K562 (cell line): ENCODE measurements at regions not wholly inside any gene's neighbourhood (a gene's known extent, or its start where the extent isn't known, plus 50 kb on each side); places are given as distances from the start of the nearest gene placed in this dataset.

Experiments
- ATAC-seq: fragments of 200-7000 bp; cut with Tn5 transposase; 3 replicates; pipeline ENCODE4 v1.9.1; 2020; ENCODE audit warnings: moderate library complexity
- BruUV-seq: library from RNA; stranded (reverse); fragments of 400-500 nt; replicated peaks from 2 replicates; lab custom pipeline; 2021; lab: Mats Ljungman, UMichigan
- CTCF ChIA-PET: fragments of 300-600 bp; formaldehyde crosslinking; extraction: SDS; loops from one replicate; lab custom pipeline; 2021; ENCODE audit warnings: low intra/inter-chr PET ratio; lab: Yijun Ruan, JAX
- POLR2A ChIA-PET: fragments of 300-600, 350-650 bp; sonication (Branson Sonifier 250); formaldehyde crosslinking; extraction: SDS; loops from one replicate; lab custom pipeline; 2021; ENCODE audit warnings: antibody characterized with exemption, inconsistent platforms; lab: Yijun Ruan, JAX
- DNase-seq, 4 experiments: peaks; one replicate each; pipeline versions ENCODE4 v3.0.0 to v3.0.0-alpha.2; 2011 to 2018; ENCODE audit warnings: low spot score in 3 of 4, mixed read lengths in 3 of 4; ENCODE audit errors: extremely low read depth in 1 of 4
- FAIRE-seq: peaks from 2 replicates; lab custom pipeline; 2011; peaks lifted over from hg19 to GRCh38; lab: Jason Lieb, UNC
- H2AFZ ChIP-seq: 2 replicates; pipeline ENCODE4 v1.6.0; 2011; ENCODE audit warnings: low read depth, low read length, control low read depth, inconsistent platforms
- H3K27ac ChIP-seq: fragments of 200-600 bp; 3 replicates; pipeline ENCODE4 v1.8.0; 2011; ENCODE audit warnings: low read depth, mild to moderate bottlenecking, control low read depth, inconsistent platforms, low read length, moderate library complexity, mixed read lengths; ENCODE audit errors: extremely low read depth
- H3K27me3 ChIP-seq, 2 experiments: fragments of 300-600 bp in 1 of 2; 2 replicates in 1 of 2; 3 replicates in 1 of 2; pipeline versions ENCODE4 v1.6.0 to v1.8.0; 2011; ENCODE audit warnings: inconsistent platforms in 2 of 2, low read length in 2 of 2, mild to moderate bottlenecking in 1 of 2, mixed read lengths in 1 of 2, moderate library complexity in 1 of 2; ENCODE audit not compliant: control insufficient read depth in 2 of 2, insufficient read depth in 2 of 2
- H3K36me3 ChIP-seq: fragments of 300-600 bp; 3 replicates; pipeline ENCODE4 v1.8.0; 2011; ENCODE audit warnings: mild to moderate bottlenecking, low read length, inconsistent platforms; ENCODE audit not compliant: control insufficient read depth, insufficient read depth
- H3K4me1 ChIP-seq, 2 experiments: fragments of 200-600 bp in 1 of 2; replicated peaks in 1 of 2; 2 replicates in 1 of 2; 3 replicates in 1 of 2; pipeline versions ENCODE4 v1.5.1 to v1.8.0; 2011; ENCODE audit warnings: inconsistent platforms in 2 of 2, low read length in 2 of 2, mild to moderate bottlenecking in 1 of 2, mixed read lengths in 1 of 2, moderate library complexity in 1 of 2; ENCODE audit not compliant: control insufficient read depth in 2 of 2, insufficient read depth in 2 of 2
- H3K4me2 ChIP-seq: 2 replicates; pipeline ENCODE4 v1.6.1; 2011; ENCODE audit warnings: low read length, control low read depth, inconsistent platforms, mixed read lengths; ENCODE audit not compliant: insufficient read depth
- H3K4me3 ChIP-seq: fragments of 200-600 bp; sonication (generic), shearing (Covaris generic); 2 replicates; pipeline ENCODE4 v1.5.1; 2016; ENCODE audit warnings: control low read depth, inconsistent platforms
- H3K79me2 ChIP-seq: fragments of 200-600 bp; 3 replicates; pipeline ENCODE4 v1.8.0; 2011; ENCODE audit warnings: low read length, inconsistent platforms; ENCODE audit not compliant: control insufficient read depth, insufficient read depth
- H3K9ac ChIP-seq, 2 experiments: 2 replicates each; pipeline versions ENCODE4 v1.6.0 to v1.6.1; 2011; ENCODE audit warnings: low read depth in 2 of 2, low read length in 2 of 2, control low read depth in 1 of 2, inconsistent platforms in 1 of 2, mild to moderate bottlenecking in 1 of 2, mixed read lengths in 1 of 2; ENCODE audit not compliant: insufficient read depth in 1 of 2
- H3K9me1 ChIP-seq: one replicate; pipeline ENCODE4 v1.6.0; 2011; ENCODE audit warnings: inconsistent platforms, mild to moderate bottlenecking, low read length, moderate library complexity; ENCODE audit not compliant: control insufficient read depth, insufficient read depth
- H3K9me3 ChIP-seq: replicated peaks from 2 replicates; pipeline ENCODE4 v1.5.1; 2011; ENCODE audit warnings: low read depth, low read length, inconsistent platforms; ENCODE audit not compliant: control insufficient read depth, insufficient read depth
- H4K20me1 ChIP-seq: replicated peaks from 2 replicates; pipeline ENCODE4 v1.6.1; 2011; ENCODE audit warnings: low read length, inconsistent platforms, mixed read lengths; ENCODE audit not compliant: control insufficient read depth, insufficient read depth
- ELF4 ChIP-seq: fragments of 450-650 bp; formaldehyde crosslinking; IDR thresholded peaks from 2 replicates; pipeline ENCODE4 v1.4.0; 2022; ENCODE audit warnings: missing genetic modification characterization
- HMGN3 ChIP-seq: IDR thresholded peaks from 2 replicates; pipeline ENCODE4 v1.6.1; 2011; ENCODE audit warnings: borderline replicate concordance, low read depth, mild to moderate bottlenecking, mixed read lengths, low read length; ENCODE audit not compliant: insufficient read length; ENCODE audit errors: extremely low read depth
- LARP7 ChIP-seq: fragments of 450-650 bp; IDR thresholded peaks from 2 replicates; pipeline ENCODE4 v1.6.1; 2016
- ZNF224 ChIP-seq: sonication (generic); formaldehyde crosslinking; IDR thresholded peaks from 2 replicates; pipeline ENCODE4 v1.8.0; 2022; ENCODE audit warnings: mild to moderate bottlenecking, missing genetic modification reagents
- WGBS: fragments of 100-300 bp; shearing (Covaris generic); methylation state at CpG from one replicate; pipeline ENCODE4 v1.1.6; 2016; ENCODE audit warnings: low coverage, mixed read lengths; ENCODE audit not compliant: insufficient coverage; ENCODE audit errors: missing lambda C conversion rate; 5-methylcytosine and 5-hydroxymethylcytosine counted together
- in situ Hi-C: fragments of 300-500 bp; cut with MboI; formaldehyde crosslinking; loops from 4 replicates; pipeline ENCODE4 v1.15.0; 2018; ENCODE audit warnings: inconsistent platforms, mixed read lengths
- intact Hi-C: fragments of 100-400 bp; cut with micrococcal nuclease; formaldehyde crosslinking; loops from 2 replicates; pipeline ENCODE4 v1.14.2; 2022
- TF ChIP-seq, protein P1 (sequence below): sonication (generic); formaldehyde crosslinking; IDR thresholded peaks from 2 replicates; pipeline ENCODE4 v1.8.1; 2023; ENCODE audit warnings: mild to moderate bottlenecking, missing genetic modification reagents

DNA sequence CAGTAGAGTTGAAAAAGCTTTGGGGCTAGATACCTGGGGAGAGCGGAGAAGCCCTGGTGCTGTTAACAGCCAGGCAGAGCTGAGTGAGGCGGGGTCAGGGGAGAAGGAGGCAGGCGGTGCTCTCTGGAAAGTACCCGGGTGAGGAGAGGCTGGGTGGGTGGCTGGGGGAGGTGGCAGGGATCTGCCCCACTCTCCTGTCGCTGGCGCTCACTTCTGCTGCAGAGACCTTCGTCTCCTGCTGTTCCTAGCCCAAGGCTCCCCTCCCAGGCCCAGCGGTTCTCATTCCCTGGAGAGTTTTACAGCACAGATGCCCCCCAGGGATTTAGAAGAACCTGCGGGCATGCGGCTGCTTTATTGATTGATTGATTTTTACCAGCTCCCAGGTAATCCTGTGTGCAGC, 302.8 kb downstream of the IRF8 start:
- Histone ChIP-seq H3K9me1 (no peaks in the 10 kb centered on the region), H4K20me1 (no peaks in the 10 kb centered on the region; the same call in 1 of the 2 replicates), H3K36me3 (no peaks in the 10 kb centered on the region), H3K9me3 (no peaks in the 10 kb centered on the region), H3K9ac (no peak overlapping the region)
- ATAC-seq (no peak), FAIRE-seq (no peak)
- intact Hi-C loops (no loop called here), in situ Hi-C loops (no loop called here)
- TF ChIP-seq ZNF224 (CRISPR knock-in tag) (no peak), LARP7 (no peak)
- TF ChIP-seq, all 486 proteins: peak for 0
- Histone ChIP-seq H3K79me2 (no peaks in the 10 kb centered on the region), H3K27me3 (peaks cover 49 to 52% of the 10 kb centered on the region in 2 experiments), H3K27ac (no peak overlapping the region), H3K4me1 (no peaks in the 10 kb centered on the region), H3K4me2 (no peak overlapping the region), H2AFZ (no peak overlapping the region), H3K4me3 (no peak overlapping the region)
- WGBS = 0% methylated on average over 6 of the region's 10 CpGs
- BruUV-seq = no TSS peak
- ChIA-PET CTCF (interaction anchor here (0.6 kb wide), 1 partner anchor 10 kb away, joined by 3 read pairs; no protein-coding TSS in a partner anchor), POLR2A (interaction anchor here (0.9 kb wide), 1 partner anchor 15 kb away, joined by 3 read pairs; no protein-coding TSS in a partner anchor)
- DNase-seq = no peak

DNA sequence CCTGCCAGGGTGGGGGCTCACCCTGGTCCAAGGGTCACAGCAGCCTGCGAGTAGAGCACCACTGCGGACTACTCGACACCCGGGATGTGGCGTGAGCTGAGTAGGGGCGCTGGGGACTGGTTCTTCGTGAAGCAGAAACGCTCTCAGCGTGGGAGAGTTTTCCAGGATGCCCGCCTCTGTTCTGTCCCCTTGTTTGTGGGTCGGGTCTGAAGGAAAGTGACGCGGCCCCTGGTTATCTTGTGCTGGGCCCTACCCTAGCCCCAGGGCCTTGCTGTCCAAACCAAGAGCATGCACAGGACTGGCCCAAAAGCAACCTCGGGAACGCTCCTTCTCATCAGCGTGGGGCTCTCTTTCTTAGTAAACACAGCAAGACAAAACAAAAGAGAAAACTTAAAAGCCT, 303.3 kb downstream of the IRF8 start:
- ChIA-PET POLR2A (interaction anchor here (0.9 kb wide), 1 partner anchor 14 kb away, joined by 3 read pairs; no protein-coding TSS in a partner anchor), CTCF (interaction anchor here (0.6 kb wide), 1 partner anchor 11 kb away, joined by 3 read pairs; no protein-coding TSS in a partner anchor)
- BruUV-seq = no TSS peak
- Histone ChIP-seq H3K4me3 (no peak overlapping the region), H3K36me3 (no peaks in the 10 kb centered on the region), H3K4me2 (no peak overlapping the region), H3K79me2 (no peaks in the 10 kb centered on the region), H3K4me1 (no peaks in the 10 kb centered on the region), H4K20me1 (no peaks in the 10 kb centered on the region; the same call in 1 of the 2 replicates), H3K9ac (no peak overlapping the region), H2AFZ (no peak overlapping the region), H3K27ac (no peak overlapping the region), H3K27me3 (peaks cover 44 to 52% of the 10 kb centered on the region in 2 experiments), H3K9me1 (no peaks in the 10 kb centered on the region), H3K9me3 (no peaks in the 10 kb centered on the region)
- FAIRE-seq (no peak), DNase-seq (no peak), ATAC-seq (no peak)
- intact Hi-C loops = no loop called here
- TF ChIP-seq, protein P1, sequence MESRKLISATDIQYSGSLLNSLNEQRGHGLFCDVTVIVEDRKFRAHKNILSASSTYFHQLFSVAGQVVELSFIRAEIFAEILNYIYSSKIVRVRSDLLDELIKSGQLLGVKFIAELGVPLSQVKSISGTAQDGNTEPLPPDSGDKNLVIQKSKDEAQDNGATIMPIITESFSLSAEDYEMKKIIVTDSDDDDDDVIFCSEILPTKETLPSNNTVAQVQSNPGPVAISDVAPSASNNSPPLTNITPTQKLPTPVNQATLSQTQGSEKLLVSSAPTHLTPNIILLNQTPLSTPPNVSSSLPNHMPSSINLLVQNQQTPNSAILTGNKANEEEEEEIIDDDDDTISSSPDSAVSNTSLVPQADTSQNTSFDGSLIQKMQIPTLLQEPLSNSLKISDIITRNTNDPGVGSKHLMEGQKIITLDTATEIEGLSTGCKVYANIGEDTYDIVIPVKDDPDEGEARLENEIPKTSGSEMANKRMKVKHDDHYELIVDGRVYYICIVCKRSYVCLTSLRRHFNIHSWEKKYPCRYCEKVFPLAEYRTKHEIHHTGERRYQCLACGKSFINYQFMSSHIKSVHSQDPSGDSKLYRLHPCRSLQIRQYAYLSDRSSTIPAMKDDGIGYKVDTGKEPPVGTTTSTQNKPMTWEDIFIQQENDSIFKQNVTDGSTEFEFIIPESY = no peak
- TF ChIP-seq ELF4 (CRISPR knock-in tag) (no peak), HMGN3 (no peak)
- under 1% methylated on average over 16 of the region's 16 CpGs for WGBS
- in situ Hi-C loops = no loop called here
